ENCODE measurements at regions not wholly inside any gene's neighbourhood (a gene's known extent, or its start where the extent isn't known, plus 50 kb on each side); places are given as distances from the start of the nearest gene placed in this dataset.

DNA sequence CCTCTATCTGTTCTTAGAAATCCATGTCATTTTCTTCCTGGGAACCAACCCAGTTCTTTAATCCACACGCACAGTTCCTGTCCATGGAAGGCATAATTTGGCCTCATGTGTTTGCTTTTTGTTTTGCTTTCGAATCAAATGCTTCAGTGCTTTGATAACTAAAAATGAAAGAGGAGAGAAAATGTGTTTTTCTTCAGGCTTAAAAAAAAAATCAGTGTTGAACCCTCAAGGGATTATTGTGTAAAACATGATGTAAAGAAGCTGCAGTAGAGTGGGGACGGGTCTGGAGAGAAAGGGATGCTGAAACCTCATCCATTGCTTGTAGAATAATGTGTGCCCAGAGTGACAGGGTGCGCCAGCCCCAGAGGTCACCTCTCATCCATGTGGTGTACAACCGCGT, 197.5 kb upstream of the JARID2 start:
- no peak for DNase-seq

DNA sequence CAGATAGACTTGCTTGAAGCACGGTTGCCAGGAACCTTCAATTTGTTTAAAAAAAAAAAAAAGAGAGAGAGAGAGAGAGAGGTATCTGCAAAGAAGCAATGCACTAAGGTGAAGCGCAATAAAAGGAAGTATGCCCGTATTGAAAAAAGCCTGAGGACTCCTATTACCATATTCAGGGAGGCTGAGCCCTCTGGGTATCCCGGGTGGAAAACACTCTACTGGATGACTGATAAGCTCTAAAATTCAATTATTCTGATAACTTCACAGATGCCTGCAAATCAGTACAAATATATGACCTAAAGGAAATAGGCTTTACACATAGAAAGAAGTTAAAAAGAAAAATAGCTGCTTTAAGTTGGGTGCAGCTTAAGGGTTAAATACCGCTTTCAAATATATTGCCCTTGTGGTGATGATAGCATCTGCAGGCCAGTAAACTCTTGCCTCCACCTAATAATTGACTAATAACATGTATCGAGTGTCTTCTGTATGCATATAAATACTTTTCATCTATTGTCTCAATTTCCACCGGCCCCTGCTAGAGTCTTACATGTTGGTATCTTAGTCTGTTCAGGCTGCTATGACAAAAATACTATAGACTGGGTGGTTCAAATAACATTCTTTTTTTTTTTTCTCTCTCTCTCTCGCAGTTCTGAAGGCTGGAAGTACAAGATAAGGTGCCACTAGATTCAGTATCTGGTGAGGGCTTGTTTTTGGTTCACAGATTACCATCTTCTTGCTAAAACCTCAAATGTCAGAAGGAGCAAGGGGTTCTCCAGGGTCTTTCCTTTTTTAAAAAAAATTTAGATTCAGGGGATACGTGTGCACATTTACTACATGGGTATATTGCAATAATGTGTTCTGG, 187.4 kb upstream of the JARID2 start:
- no peak for DNase-seq

DNA sequence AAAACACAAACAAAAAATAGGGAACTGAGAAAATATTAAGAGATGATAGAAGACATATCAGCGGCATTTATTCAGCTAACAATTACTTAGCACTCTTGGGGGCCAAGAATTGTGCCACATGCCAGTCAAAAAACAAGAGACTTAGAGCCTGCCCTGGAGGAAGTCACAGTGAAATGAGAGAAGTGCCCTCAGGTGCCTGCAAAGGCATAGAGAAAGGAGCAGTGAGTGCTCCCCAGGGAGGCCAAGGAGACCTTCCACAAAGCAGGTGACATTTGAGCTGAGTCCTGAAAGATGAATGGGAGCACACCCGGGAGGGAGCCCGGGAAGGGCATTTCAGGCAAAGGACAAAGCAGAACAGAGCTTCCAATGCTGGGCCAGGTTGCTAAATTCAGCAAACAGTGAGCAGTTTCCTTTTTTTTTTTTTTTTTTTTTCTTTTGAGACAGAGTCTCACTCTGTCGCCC, 184.7 kb upstream of the JARID2 start:
- no peak for DNase-seq

DNA sequence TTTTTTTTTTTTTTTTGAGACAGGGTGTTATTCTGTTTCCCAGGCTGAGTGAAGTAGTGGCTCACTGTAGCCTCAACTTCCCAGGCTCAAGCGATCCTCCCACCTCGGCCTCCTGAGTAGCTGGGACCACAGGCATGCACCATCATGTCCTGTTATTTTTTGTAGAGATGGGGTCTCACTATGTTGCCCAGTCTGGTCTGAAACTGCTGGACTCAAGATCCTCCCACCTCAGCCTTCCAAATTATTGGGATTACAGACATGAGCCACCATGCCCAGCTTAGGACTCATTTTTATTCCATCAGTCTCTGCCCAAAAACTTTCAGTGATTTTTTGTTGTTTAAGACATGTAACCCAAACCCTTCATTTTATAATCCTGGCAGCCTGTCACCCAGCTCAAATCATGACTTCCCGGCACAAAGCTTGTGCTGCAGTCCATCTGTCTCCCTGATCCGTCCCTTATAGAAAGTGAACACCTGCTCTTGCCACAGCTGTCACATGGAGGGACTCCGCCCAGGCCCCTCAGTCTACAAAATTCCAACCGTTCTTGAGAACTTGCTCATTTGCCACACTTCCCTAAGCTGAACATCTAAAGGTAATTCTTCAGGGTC, 183.9 kb upstream of the JARID2 start:
- no peak for DNase-seq

DNA sequence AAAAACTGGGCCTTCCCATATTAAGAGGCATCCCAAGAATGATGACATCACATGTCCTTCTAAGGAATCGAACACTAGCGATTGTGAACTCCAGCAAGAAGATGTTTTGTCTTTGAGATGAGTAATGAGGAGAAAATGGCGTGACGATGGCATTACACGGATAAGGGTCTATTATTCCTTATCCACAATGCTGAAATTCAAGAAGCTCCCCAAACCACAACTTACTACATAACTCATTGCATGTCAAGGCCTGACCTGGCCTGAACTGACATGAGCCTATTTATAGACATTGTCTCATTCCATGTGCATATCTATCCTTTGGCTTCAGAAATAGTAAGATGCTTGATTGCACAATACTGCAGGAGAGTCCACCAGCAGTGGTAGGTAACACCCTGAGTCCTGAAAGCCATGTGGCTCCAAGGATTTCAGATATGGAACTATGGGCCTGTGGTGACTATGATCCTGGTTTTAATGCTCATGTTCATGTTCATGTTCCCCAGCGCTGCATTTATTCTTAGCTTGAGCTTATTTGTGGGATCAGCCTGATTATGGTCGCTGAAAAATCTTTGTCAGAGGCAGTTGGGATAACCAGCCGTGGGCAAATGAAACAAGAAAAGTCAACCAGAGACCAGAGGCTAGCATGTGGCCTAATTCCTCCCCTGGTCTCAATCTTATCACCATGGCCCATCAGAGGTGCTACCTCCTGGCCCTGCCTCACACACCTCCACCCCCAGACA, 183.2 kb upstream of the JARID2 start:
- no peak for DNase-seq

DNA sequence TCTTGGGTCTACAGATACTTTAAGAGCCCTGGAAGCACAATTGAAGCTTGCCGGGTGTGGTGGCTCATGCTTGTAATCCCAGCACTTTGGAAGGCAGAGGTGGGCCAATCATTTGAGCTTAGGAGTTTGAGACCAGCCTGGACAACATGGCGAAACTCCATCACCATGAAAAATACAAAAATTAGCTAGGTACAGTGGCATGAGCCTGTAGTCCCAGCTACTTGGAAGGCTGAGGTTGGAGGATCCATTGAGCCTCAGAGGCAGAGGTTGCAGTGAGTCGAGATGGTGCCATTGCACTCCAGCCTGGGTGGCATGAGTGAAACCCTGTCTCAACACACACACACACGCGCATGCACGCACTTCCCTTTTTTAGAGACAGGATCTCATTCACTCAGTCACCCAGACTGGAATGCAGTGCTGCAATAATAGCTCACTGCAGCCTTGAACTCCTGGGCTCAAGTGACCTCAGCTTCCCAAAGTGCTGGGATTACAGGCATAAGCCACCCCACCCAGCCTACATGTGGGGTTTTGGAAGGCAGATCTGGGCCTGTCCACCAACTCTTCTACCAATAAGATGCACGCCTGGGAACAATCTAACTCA, 182.5 kb upstream of the JARID2 start:
- DNase-seq: no peak

DNA sequence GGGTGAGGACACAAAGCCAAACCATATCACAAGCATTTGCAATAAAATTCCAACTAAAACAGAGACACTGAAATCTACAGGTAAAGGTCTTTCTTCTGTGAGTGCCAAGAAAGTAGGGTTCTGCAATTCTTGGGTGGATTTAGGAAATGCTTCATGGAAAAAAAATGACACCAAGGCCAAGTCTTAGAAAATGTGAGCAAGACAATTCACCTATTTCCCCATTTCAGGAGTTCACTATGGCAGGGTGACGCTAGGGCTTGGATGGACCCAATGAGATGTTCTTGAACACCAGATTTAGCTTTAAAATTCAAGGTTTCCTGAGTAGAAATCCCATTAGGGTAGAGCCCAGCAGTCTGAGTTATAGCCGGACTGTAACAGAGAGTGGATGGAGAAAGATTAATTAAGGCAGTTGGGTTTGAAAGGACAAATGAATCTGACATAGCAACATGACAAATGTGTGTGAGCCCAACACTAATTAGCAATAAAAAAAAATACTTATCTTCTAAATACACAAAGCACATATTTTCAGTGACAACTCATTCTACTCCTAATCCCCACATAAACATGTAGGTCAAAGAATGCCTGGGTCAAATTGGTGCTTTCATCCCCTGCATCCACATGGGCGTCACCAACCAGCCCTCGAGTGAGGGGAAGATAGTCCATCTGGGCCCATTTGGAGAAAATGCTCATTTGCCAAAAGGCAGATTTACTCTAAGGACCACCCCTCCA, 180.4 kb upstream of the JARID2 start:
- no peak for DNase-seq

DNA sequence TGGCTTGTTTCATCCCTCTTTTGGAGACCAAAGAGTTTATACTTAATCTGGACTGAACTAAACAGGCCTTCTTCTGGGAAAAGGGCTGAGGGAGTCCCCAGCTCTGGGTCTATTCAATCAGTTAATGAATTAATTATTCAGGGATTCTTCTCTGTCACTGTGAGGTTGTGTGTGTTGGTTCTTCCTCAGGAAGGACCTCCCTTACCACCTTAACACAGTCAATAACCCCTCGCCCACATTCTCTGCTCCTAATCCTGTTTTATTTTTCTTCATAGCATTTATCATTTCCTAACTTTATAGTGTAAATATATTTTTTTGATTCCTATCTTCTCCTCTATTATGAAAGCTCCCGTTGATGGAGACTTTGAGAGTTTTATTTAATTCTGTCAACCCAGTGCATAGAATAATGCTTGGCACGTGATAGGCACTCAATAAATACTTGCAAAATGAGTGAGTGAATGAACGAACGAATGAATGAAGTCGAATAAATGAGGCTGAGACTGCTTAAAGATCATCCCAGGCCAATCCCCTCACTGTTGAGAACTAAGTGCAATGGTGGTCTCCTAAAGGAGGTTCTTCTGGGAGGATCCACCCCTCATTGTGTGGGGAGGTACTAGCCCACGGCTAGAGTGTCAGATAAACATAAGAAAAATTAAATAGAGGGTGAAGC, 179.6 kb upstream of the JARID2 start:
- no peak for DNase-seq

DNA sequence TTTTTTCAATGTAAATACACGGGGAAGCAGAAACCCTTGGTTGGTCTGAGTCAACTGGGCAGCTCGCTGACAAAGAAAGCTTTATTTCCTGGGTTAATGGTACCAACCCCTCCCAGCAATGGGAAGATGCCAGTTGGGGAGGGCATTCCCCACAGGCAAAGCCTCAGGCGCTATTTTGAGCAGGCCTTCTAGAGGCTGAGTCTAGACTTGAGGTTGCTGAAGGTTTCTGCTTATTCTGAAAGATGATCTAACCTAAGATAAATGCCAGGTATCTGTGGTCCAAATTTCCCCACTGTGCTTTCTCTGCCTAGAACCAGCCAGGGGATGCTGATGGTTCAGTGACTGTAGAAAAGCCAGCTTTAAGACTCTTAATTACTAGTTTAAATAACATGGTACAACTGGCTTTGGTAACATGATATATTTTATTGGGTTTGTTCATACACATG, 172.5 kb upstream of the JARID2 start:
- no peak for DNase-seq

DNA sequence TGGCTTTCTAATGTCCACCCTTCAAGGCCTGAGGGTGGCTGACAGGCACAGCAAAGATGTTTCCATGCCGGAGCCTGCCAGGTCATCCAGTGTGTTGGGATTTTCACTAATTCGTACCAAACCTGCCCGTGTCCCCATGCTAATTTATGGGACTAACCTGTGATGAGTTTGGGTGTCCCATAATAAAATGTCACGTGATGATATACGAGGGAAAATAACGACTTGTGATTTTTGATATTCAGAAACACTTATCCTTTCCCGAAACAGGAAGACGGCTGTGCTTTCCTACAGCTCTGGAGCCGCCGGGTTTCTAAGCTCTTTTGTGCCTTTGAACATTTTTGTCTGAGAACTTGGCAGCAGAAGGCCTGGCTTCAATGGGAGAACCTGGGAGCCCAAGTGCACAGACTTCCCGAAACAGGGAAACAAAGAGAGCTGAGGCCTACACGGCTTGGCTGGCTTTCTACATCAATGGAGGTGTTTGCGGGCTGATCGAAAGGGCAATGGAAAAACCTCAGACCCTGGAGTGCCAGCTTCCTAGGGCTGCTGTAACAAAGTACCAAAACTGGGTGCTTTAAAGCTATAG, 171.9 kb upstream of the JARID2 start:
- no peak for DNase-seq

DNA sequence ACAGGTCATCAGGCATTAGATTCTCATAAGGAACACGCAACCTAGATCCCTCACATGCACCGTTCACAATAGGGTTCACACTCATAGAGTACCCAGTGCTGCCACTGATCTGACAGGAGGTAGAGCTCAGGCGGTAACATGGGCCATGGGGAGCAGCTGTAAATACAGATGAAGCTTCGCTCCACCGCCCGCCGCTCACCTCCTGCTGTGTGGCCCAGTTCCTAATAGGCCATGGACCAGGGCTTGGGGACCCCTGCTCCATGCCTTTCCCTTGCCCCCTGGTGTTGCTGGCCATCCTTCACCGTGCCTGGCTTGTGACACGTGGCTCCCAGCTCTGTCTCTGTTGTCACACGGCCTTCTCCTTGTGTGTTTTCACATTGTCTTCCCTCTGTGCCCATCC, 171.1 kb upstream of the JARID2 start:
- DNase-seq: no peak

DNA sequence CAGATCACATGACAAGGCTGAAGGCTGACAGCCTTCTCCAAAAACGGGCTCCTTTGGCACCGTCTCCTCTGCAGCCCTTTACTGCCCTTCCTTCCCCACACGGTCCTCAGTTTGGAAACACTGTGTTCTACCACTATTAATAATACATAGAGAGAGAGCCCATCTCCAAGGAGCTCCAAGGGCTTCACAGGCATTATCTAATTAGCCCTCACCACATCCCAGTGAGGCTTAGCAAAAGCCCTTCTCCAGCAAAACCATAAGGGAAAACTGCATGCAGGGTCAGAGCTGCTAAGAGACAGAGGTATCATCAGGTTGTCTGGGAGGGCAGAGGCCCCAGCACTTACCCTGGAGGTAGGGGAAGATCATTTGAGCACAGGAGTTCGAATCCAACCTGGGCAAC, 169.3 kb upstream of the JARID2 start:
- no peak for DNase-seq

DNA sequence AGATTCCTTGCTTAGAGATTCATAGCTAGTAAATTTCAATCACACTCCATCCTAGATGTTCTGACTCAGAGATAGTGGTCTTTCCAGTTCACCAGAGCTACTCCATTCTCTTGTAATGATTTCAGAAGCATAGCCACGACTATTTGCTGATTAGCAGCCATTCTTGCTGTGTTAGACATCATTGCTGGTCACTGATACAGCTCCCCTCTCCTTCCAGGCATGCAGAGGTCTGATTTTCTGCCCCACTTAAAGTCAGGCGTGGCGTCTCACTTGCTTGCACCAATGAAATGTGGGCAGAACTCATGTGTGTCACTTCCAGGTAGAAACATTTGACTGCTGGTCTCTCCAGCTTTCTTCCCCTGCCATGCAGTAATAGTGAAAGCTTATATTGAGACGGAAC, 168.9 kb upstream of the JARID2 start:
- DNase-seq: no peak

DNA sequence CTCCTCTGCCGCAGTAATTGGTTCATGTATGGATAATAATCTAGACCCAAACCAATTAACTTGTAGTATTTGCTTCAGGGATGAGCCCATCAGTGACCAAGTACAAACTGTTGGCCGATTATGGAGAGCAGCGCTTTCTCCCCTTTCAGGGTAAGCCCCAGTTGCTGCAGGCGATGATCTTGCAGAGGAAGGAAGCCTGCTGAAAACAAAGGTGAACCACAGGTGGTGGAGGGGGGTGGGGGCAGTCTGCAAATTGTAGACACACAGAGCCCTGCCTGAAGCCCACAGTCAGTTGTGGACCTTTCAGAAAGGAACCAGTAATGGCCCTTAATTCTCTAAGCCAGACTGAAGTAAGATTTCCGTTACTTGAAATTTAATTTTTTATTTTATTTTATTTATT, 167.9 kb upstream of the JARID2 start:
- DNase-seq: no peak

DNA sequence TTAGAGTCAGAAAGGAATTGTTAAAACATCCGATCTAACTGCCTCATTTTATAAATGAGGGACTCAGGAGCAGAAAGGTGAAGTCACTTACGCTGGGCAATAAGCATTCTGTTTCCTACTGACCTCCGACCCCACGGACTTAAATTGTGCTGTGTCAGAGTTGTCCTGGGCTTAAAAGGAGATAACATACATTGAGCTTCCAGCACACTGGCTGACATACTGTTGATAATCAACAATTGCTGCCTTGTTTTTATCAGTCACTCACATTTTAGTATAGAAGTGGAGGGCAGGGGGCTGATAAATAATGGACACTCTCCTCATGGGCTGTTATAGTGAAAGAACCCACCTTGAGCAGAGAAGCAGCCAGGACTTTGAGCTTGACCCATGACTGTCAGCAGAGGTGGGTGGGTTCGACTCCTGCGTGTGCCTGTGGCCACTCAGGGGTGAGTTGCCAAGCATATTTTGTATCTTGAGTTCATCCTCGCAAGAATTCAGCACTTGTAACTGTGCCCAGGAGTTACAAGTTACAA, 166.5 kb upstream of the JARID2 start:
- DNase-seq: no peak

DNA sequence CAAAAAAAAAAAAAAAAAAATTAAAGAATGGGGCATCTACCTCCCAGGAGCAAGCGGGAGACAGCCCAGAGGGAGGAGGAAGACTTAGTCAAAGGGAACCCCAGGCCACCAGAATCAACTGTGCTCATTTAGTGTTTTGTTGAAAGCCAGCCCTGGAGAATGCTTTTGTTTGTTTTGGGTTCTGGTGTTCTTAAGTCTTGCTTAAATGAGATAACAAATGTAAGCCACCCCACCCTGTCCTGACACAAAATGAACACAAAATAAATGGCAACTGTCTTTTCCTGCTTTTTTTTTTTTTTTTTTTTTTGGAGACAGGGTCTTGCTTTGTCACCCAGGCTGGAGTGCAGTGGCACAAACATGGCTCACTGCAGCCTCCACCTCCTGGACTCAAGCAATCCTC, 165.0 kb upstream of the JARID2 start:
- DNase-seq: no peak

DNA sequence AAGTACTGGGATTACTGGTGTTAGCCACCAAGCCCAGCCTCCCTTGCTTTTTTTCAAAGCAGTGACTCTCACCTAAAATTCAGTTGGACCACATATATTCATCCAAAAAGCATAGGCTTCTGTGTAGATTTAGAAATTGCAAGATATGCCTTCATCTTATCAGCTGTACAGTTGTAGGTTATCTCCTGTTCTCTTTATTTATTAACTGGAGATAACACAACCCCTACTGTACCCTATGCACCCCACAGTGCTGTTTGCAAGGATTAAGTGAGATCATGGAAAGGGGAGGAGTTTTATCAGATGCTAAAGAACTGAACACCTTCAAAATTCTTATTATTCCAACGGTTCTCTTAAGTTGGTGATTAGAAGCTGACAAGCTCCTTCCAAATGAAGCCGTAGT, 164.4 kb upstream of the JARID2 start:
- no peak for DNase-seq

DNA sequence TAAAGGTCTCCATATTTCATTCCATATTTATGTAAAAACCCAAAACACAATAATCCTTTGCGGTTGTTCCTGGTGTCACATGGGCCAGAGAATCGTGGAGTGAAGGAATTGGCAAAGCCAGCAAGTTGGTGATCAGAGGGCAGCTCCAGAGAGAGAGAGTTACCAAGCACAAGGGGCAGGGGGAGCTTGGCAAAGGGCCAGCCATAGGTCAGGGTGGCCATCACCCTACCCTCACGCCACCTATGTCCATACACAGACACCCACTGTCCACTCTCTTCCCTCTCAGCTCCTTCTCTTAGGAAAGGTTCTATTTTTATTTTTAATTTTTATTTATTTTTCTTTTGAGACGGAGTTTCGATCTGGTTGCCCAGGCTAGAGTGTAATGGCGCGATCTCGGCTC, 163.2 kb upstream of the JARID2 start:
- no peak for DNase-seq

DNA sequence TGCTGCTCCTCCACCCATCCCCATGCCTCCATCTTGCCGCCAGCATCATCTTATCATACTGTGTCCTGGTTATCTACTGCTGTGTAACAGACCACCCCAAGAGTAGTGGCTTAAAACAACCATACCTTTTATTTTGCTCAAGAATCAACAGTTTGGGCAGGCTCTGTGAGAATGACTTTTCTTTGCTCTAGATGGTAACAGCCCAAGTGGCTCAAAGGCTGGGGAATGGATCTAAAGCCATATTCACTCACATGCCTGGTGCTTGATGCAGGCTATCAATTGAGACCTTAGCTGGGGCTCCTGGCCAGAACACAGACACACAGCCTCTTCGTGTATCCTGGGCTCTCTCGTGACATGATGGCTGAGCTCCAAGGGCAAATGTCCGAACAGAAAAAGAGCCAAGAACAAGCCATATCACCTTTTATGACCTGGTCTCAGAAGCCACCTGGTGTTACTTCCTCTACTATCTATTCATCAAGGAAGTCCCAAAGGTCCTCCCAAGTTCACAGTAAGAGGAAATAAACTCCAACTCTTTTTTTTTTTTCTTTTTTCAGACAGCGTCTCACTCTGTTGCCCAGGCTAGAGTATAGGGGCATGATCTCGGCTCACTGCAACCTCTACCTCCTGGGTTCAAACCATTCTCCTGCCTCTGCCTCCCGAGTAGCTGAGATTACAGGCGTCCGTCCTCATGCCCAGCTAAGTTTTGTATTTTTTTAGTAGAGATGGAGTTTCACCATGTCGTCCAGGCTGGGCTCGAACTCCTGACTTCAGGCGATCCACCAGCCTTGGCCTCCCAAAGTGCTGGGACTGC, 159.3 kb upstream of the JARID2 start:
- no peak for DNase-seq

DNA sequence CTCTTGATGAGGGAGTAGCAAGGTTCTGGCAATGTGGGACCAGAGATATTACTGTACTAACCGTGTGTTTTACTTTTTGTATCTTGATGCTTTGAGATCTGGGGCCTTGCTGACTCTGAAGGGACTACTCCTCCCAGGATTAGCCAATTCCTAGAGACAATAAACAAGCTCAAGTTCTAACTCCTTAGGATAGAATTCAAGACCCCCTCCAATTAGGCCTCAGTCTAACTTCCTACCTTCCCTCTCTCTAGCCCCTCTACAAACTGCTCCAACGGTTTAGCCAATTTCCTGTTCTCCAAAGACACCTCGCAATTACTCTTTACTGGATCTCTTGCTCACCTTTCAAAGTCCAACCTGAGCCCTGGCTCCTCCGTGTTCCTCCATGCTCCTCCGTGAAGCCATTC, 158.7 kb upstream of the JARID2 start:
- no peak for DNase-seq

Measured in stimulated activated naive CD4-positive, alpha-beta T cell (primary cell).